ENCODE measurements at regions not wholly inside any gene's neighbourhood (a gene's known extent, or its start where the extent isn't known, plus 50 kb on each side); places are given as distances from the start of the nearest gene placed in this dataset.
A peak's percentile ranks its signal among the peaks of the same experiment; 100 is the strongest.
"Not testable (repeated sequence)": the region's sequence is repeated elsewhere in the genome, so short reads cannot be mapped to it uniquely, and the experiment has no call there.

- peak; percentile 16 for DNase-seq
- H3K36me3 Mint-ChIP-seq (ENCODE audit: low read depth), result no peaks in the 10 kb centered on the region
- no peak overlapping the region for H3K4me3 Mint-ChIP-seq
- no peaks in the 10 kb centered on the region for H3K9me3 Mint-ChIP-seq
- CTCF ChIA-PET, result no interaction called here
- H3K27ac Mint-ChIP-seq, result no peak overlapping the region
- POLR2A ChIA-PET, result no interaction called here
- H3K27me3 Mint-ChIP-seq, result peaks cover 2% of the 10 kb centered on the region
- no peaks in the 10 kb centered on the region for H3K4me1 Mint-ChIP-seq
Measured at GRCh38 chr18:51537487-51537886, 340.0 kb upstream of the MEX3C start.

- H3K36me3 Mint-ChIP-seq (ENCODE audit: low read depth), result no peaks in the 10 kb centered on the region
- H3K27ac Mint-ChIP-seq, result no peak overlapping the region
- no peaks in the 10 kb centered on the region for H3K4me1 Mint-ChIP-seq
- no peaks in the 10 kb centered on the region for H3K9me3 Mint-ChIP-seq
- ChIA-PET CTCF (no interaction called here), POLR2A (no interaction called here)
- DNase-seq, result no peak
- H3K27me3 Mint-ChIP-seq, result no peaks in the 10 kb centered on the region
- no peak overlapping the region for H3K4me3 Mint-ChIP-seq
Measured at GRCh38 chr18:51540562-51540961, 343.1 kb upstream of the MEX3C start.

GRCh38 chr18:51541230-51541629 lies 343.7 kb upstream of the MEX3C start:
- no peaks in the 10 kb centered on the region for H3K9me3 Mint-ChIP-seq
- CTCF ChIA-PET, result no interaction called here
- POLR2A ChIA-PET, result no interaction called here
- no peaks in the 10 kb centered on the region for H3K4me1 Mint-ChIP-seq
- H3K36me3 Mint-ChIP-seq (ENCODE audit: low read depth), result no peaks in the 10 kb centered on the region
- no peak overlapping the region for H3K27ac Mint-ChIP-seq
- H3K27me3 Mint-ChIP-seq, result no peaks in the 10 kb centered on the region
- no peak overlapping the region for H3K4me3 Mint-ChIP-seq
- no peak for DNase-seq

- Mint-ChIP-seq H3K9me3 (no peaks in the 10 kb centered on the region), H3K36me3 (ENCODE audit: low read depth) (no peaks in the 10 kb centered on the region), H3K27me3 (no peaks in the 10 kb centered on the region)
Measured at GRCh38 chr18:51543658-51544155, 346.2 kb upstream of the MEX3C start.

GRCh38 chr18:51545446-51545845 lies 348.0 kb upstream of the MEX3C start:
- CTCF ChIA-PET, result no interaction called here
- Mint-ChIP-seq H3K27me3 (no peaks in the 10 kb centered on the region), H3K4me1 (no peaks in the 10 kb centered on the region), H3K4me3 (no peak overlapping the region), H3K9me3 (no peaks in the 10 kb centered on the region), H3K27ac (no peak overlapping the region), H3K36me3 (ENCODE audit: low read depth) (no peaks in the 10 kb centered on the region)
- no peak for DNase-seq
- POLR2A ChIA-PET, result no interaction called here

More at GRCh38 chr18:51543658-51544155, 346.2 kb upstream of the MEX3C start:
- POLR2A ChIA-PET, result no interaction called here
- DNase-seq, result no peak
- CTCF ChIA-PET, result no interaction called here
- no peak overlapping the region for H3K4me3 Mint-ChIP-seq
- H3K27ac Mint-ChIP-seq, result no peak overlapping the region
- H3K4me1 Mint-ChIP-seq, result no peaks in the 10 kb centered on the region

- no peak for DNase-seq
- no peaks in the 10 kb centered on the region for H3K27me3 Mint-ChIP-seq
- no peak overlapping the region for H3K4me3 Mint-ChIP-seq
- H3K36me3 Mint-ChIP-seq (ENCODE audit: low read depth), result no peaks in the 10 kb centered on the region
- ChIA-PET POLR2A (no interaction called here), CTCF (no interaction called here)
- H3K4me1 Mint-ChIP-seq, result no peaks in the 10 kb centered on the region
- H3K27ac Mint-ChIP-seq, result no peak overlapping the region
- no peaks in the 10 kb centered on the region for H3K9me3 Mint-ChIP-seq
Measured at GRCh38 chr18:51559198-51559901, 361.9 kb upstream of the MEX3C start.

GRCh38 chr18:51559902-51560287 lies 362.4 kb upstream of the MEX3C start:
- no peaks in the 10 kb centered on the region for H3K9me3 Mint-ChIP-seq
- no peak overlapping the region for H3K27ac Mint-ChIP-seq
- CTCF ChIA-PET, result no interaction called here
- H3K27me3 Mint-ChIP-seq, result no peaks in the 10 kb centered on the region
- DNase-seq, result no peak
- H3K36me3 Mint-ChIP-seq (ENCODE audit: low read depth), result no peaks in the 10 kb centered on the region
- H3K4me1 Mint-ChIP-seq, result no peaks in the 10 kb centered on the region
- no peak overlapping the region for H3K4me3 Mint-ChIP-seq
- POLR2A ChIA-PET, result no interaction called here

GRCh38 chr18:51561821-51562220 lies 364.3 kb upstream of the MEX3C start:
- H3K9me3 Mint-ChIP-seq, result no peaks in the 10 kb centered on the region
- CTCF ChIA-PET, result no interaction called here
- no peak overlapping the region for H3K27ac Mint-ChIP-seq
- no peak overlapping the region for H3K4me3 Mint-ChIP-seq
- H3K4me1 Mint-ChIP-seq, result no peaks in the 10 kb centered on the region
- POLR2A ChIA-PET, result no interaction called here
- no peak for DNase-seq
- H3K36me3 Mint-ChIP-seq (ENCODE audit: low read depth), result no peaks in the 10 kb centered on the region
- H3K27me3 Mint-ChIP-seq, result no peaks in the 10 kb centered on the region

- no peaks in the 10 kb centered on the region for H3K9me3 Mint-ChIP-seq
- no peaks in the 10 kb centered on the region for H3K4me1 Mint-ChIP-seq
- H3K4me3 Mint-ChIP-seq, result no peak overlapping the region
- H3K36me3 Mint-ChIP-seq (ENCODE audit: low read depth), result no peaks in the 10 kb centered on the region
- no peak for DNase-seq
- no peaks in the 10 kb centered on the region for H3K27me3 Mint-ChIP-seq
- no peak overlapping the region for H3K27ac Mint-ChIP-seq
- ChIA-PET CTCF (no interaction called here), POLR2A (no interaction called here)
Measured at GRCh38 chr18:51562866-51563265, 365.4 kb upstream of the MEX3C start.

GRCh38 chr18:51563396-51563795 lies 365.9 kb upstream of the MEX3C start:
- Mint-ChIP-seq H3K9me3 (no peaks in the 10 kb centered on the region), H3K4me3 (no peak overlapping the region), H3K27ac (no peak overlapping the region), H3K27me3 (no peaks in the 10 kb centered on the region), H3K36me3 (ENCODE audit: low read depth) (no peaks in the 10 kb centered on the region), H3K4me1 (no peaks in the 10 kb centered on the region)
- CTCF ChIA-PET, result no interaction called here
- DNase-seq, result no peak
- POLR2A ChIA-PET, result no interaction called here

GRCh38 chr18:51568151-51568550 lies 370.7 kb upstream of the MEX3C start:
- CTCF ChIA-PET, result no interaction called here
- no peak overlapping the region for H3K4me3 Mint-ChIP-seq

GRCh38 chr18:51569153-51569552 lies 371.7 kb upstream of the MEX3C start:
- H3K4me3 Mint-ChIP-seq, result no peak overlapping the region
- POLR2A ChIA-PET, result no interaction called here
- H3K27me3 Mint-ChIP-seq, result no peaks in the 10 kb centered on the region
- CTCF ChIA-PET, result no interaction called here
- no peak overlapping the region for H3K27ac Mint-ChIP-seq
- no peaks in the 10 kb centered on the region for H3K36me3 Mint-ChIP-seq (ENCODE audit: low read depth)
- DNase-seq, result no peak
- no peaks in the 10 kb centered on the region for H3K9me3 Mint-ChIP-seq
- H3K4me1 Mint-ChIP-seq, result no peaks in the 10 kb centered on the region

More at GRCh38 chr18:51568151-51568550, 370.7 kb upstream of the MEX3C start:
- Mint-ChIP-seq H3K9me3 (no peaks in the 10 kb centered on the region), H3K27me3 (no peaks in the 10 kb centered on the region), H3K36me3 (ENCODE audit: low read depth) (no peaks in the 10 kb centered on the region), H3K4me1 (no peaks in the 10 kb centered on the region), H3K27ac (no peak overlapping the region)
- no peak for DNase-seq
- POLR2A ChIA-PET, result no interaction called here

GRCh38 chr18:51569561-51569960 lies 372.1 kb upstream of the MEX3C start:
- Mint-ChIP-seq H3K4me1 (no peaks in the 10 kb centered on the region), H3K9me3 (no peaks in the 10 kb centered on the region), H3K27ac (no peak overlapping the region), H3K36me3 (ENCODE audit: low read depth) (no peaks in the 10 kb centered on the region), H3K27me3 (no peaks in the 10 kb centered on the region), H3K4me3 (no peak overlapping the region)
- ChIA-PET POLR2A (no interaction called here), CTCF (no interaction called here)
- no peak for DNase-seq

- DNase-seq; H3K36me3 Mint-ChIP-seq (ENCODE audit: low read depth); H3K4me1 Mint-ChIP-seq; H3K27me3 Mint-ChIP-seq; CTCF ChIA-PET; H3K27ac Mint-ChIP-seq; H3K4me3 Mint-ChIP-seq; POLR2A ChIA-PET; H3K9me3 Mint-ChIP-seq: not testable (repeated sequence)
Measured at GRCh38 chr18:51570071-51570470, 372.6 kb upstream of the MEX3C start.

Data from activated CD4-positive, alpha-beta T cell treated with anti-CD3 and anti-CD28 coated beads, Interleukin-2, amount 10 ng/mL, durations not matched to agents 7 days and 5 days (primary cell).